ENCODE measurements at regions not wholly inside any gene's neighbourhood (a gene's known extent, or its start where the extent isn't known, plus 50 kb on each side); places are given as distances from the start of the nearest gene placed in this dataset.

GRCh38 chr4:62130637-62131036 is 930.5 kb downstream of the ADGRL3 start:
- Histone ChIP-seq H3K4me3 (ENCODE audit: low read depth in 2 of 2, low read length in 1 of 2) (no peak overlapping the region), H3K9me2 (no peaks in the 10 kb centered on the region), H4K20me1 (ENCODE audit: insufficient read depth) (no peaks in the 10 kb centered on the region), H3K9ac (no peak overlapping the region), H2AFZ (ENCODE audit: low read depth) (no peak overlapping the region), H3K4me1 (ENCODE audit: control insufficient read depth in 1 of 2, insufficient read depth in 2 of 2, low read depth in 1 of 2, low read length in 1 of 2) (no peaks in the 10 kb centered on the region), H3K27me3 (ENCODE audit: insufficient read depth) (no peaks in the 10 kb centered on the region), H3K9me3 (no peaks in the 10 kb centered on the region), H3K36me3 (replicated peaks in 1 of 2; ENCODE audit: control insufficient read depth in 1 of 2, insufficient read depth in 2 of 2, low read length in 1 of 2) (no peaks in the 10 kb centered on the region), H3K79me2 (ENCODE audit: insufficient read depth) (no peaks in the 10 kb centered on the region), H3F3A (replicated peaks; ENCODE audit: insufficient read depth) (no peaks in the 10 kb centered on the region), H3K4me2 (no peak overlapping the region), H3K27ac (ENCODE audit: low read depth in 2 of 2, low read length in 1 of 2) (no peak overlapping the region)
- DNase-seq: no peak
- POLR2A ChIA-PET: no interaction called here
- CTCF ChIA-PET: no interaction called here
- TF ChIP-seq CHD2 (IDR thresholded peaks at IDR 0.05; ENCODE audit: low read length, partially characterized antibody) (no peak), GATA2 (CRISPR knock-in tag; IDR thresholded peaks at IDR 0.05) (no peak), FOXJ3 (CRISPR knock-in tag; IDR thresholded peaks at IDR 0.05) (no peak), USF1 (IDR thresholded peaks at IDR 0.05; ENCODE audit: borderline replicate concordance, low read depth) (no peak), TEAD4 (IDR thresholded peaks at IDR 0.05; ENCODE audit: borderline replicate concordance, insufficient read depth) (no peak), USF2 (IDR thresholded peaks at IDR 0.05; ENCODE audit: borderline replicate concordance, low read depth, low read length) (no peak), RCOR1 (IDR thresholded peaks at IDR 0.05; ENCODE audit: low read length) (no peak), ELF1 (IDR thresholded peaks at IDR 0.05) (no peak), JUND (IDR thresholded peaks at IDR 0.05) (no peak), NFIC (IDR thresholded peaks at IDR 0.05; ENCODE audit: borderline replicate concordance) (no peak), MXI1 (IDR thresholded peaks at IDR 0.05; ENCODE audit: low read depth, low read length) (no peak), EZH2phosphoT487 (IDR thresholded peaks at IDR 0.05; ENCODE audit: borderline replicate concordance, low read depth) (no peak), RXRA (IDR thresholded peaks at IDR 0.05; ENCODE audit: borderline replicate concordance, low read depth) (no peak), MEF2A (IDR thresholded peaks at IDR 0.05; ENCODE audit: borderline replicate concordance, low read depth) (no peak), ZBTB33 (IDR thresholded peaks at IDR 0.05; ENCODE audit: borderline replicate concordance, low read depth) (no peak)

- Histone ChIP-seq H3K9me3 (no peaks in the 10 kb centered on the region), H3K4me3 (ENCODE audit: low read depth in 2 of 2, low read length in 1 of 2) (no peak overlapping the region), H3K4me1 (ENCODE audit: control insufficient read depth in 1 of 2, insufficient read depth in 2 of 2, low read depth in 1 of 2, low read length in 1 of 2) (no peaks in the 10 kb centered on the region), H3K27me3 (ENCODE audit: insufficient read depth) (no peaks in the 10 kb centered on the region), H3K27ac (ENCODE audit: low read depth in 2 of 2, low read length in 1 of 2) (no peak overlapping the region), H3K9ac (no peak overlapping the region), H3F3A (replicated peaks; ENCODE audit: insufficient read depth) (no peaks in the 10 kb centered on the region), H3K9me2 (no peaks in the 10 kb centered on the region), H4K20me1 (ENCODE audit: insufficient read depth) (no peaks in the 10 kb centered on the region), H3K36me3 (replicated peaks in 1 of 2; ENCODE audit: control insufficient read depth in 1 of 2, insufficient read depth in 2 of 2, low read length in 1 of 2) (no peaks in the 10 kb centered on the region), H2AFZ (ENCODE audit: low read depth) (no peak overlapping the region), H3K79me2 (ENCODE audit: insufficient read depth) (no peaks in the 10 kb centered on the region), H3K4me2 (no peak overlapping the region)
- POLR2A ChIA-PET: no interaction called here
- TF ChIP-seq YY1 (IDR thresholded peaks at IDR 0.05; ENCODE audit: low read depth): no peak
- no peak for TF ChIP-seq POLR2AphosphoS5 (IDR thresholded peaks at IDR 0.05; ENCODE audit: low read depth, low read length)
- no peak for TF ChIP-seq USF2 (IDR thresholded peaks at IDR 0.05; ENCODE audit: borderline replicate concordance, low read depth, low read length)
- no peak for TF ChIP-seq USF1 (IDR thresholded peaks at IDR 0.05; ENCODE audit: borderline replicate concordance, low read depth)
- CTCF ChIA-PET: no interaction called here
- WGBS (ENCODE audit: low lambda C conversion rate): 31% methylated on average over 1 of the region's 2 CpGs
- DNase-seq: no peak
Observed at GRCh38 chr4:62130230-62130629, 930.1 kb downstream of the ADGRL3 start.
